Glomerular visceral epithelial cell (primary cell): ENCODE measurements at regions not wholly inside any gene's neighbourhood (a gene's known extent, or its start where the extent isn't known, plus 50 kb on each side); places are given as distances from the start of the nearest gene placed in this dataset.

Source experiments
- DNase-seq: peaks from one replicate; pipeline ENCODE4 v3.0.0-alpha.2; 2016; ENCODE audit errors: extremely low spot score

GRCh38 chr18:69328086-69328485 lies 72.6 kb upstream of the DOK6 start:
- DNase-seq: no peak

GRCh38 chr18:69330385-69331005 lies 70.2 kb upstream of the DOK6 start:
- DNase-seq: no peak

- no peak for DNase-seq
These were observed 50.6 kb upstream of the DOK6 start for GRCh38 chr18:69349912-69350597.
